Kidney epithelial cell (primary cell): ENCODE measurements at regions not wholly inside any gene's neighbourhood (a gene's known extent, or its start where the extent isn't known, plus 50 kb on each side); places are given as distances from the start of the nearest gene placed in this dataset.
"Not testable (repeated sequence)": the region's sequence is repeated elsewhere in the genome, so short reads cannot be mapped to it uniquely, and the experiment has no call there.

Experiments
- DNase-seq: peaks from one replicate; pipeline ENCODE4 v3.0.0-alpha.2; 2010; ENCODE audit warnings: low read depth
- H3K27me3 ChIP-seq: 2 replicates; pipeline ENCODE4 v1.6.0; 2011; ENCODE audit warnings: low read length; ENCODE audit not compliant: control insufficient read depth, insufficient read depth
- H3K36me3 ChIP-seq: 2 replicates; pipeline ENCODE4 v1.5.1; 2011; ENCODE audit warnings: low read length; ENCODE audit not compliant: control insufficient read depth, insufficient read depth
- H3K4me3 ChIP-seq: 2 replicates; pipeline ENCODE4 v1.5.1; 2011; ENCODE audit warnings: low read depth, mild to moderate bottlenecking, control low read depth, low read length
- CTCF ChIP-seq: IDR thresholded peaks from 2 replicates; pipeline ENCODE4 v1.5.1; 2011; ENCODE audit warnings: mild to moderate bottlenecking, moderate library complexity, low read length, control low read depth, inconsistent platforms; ENCODE audit not compliant: insufficient read depth, poor library complexity, severe bottlenecking

- TF ChIP-seq CTCF: no peak
- no peak for DNase-seq
- no peak overlapping the region for H3K4me3 ChIP-seq
- H3K36me3 ChIP-seq: no peaks in the 10 kb centered on the region
- H3K27me3 ChIP-seq: no peaks in the 10 kb centered on the region
Observed at GRCh38 chr2:126982935-126983334, 84.2 kb downstream of the TEX51 start.

- Histone ChIP-seq H3K36me3 (no peaks in the 10 kb centered on the region), H3K4me3 (no peak overlapping the region), H3K27me3 (peaks cover 2% of the 10 kb centered on the region)
- no peak for TF ChIP-seq CTCF
- DNase-seq: no peak
Observed at GRCh38 chr2:126986631-126987187, 88.0 kb downstream of the TEX51 start.

GRCh38 chr2:126988482-126988881 is 89.8 kb downstream of the TEX51 start:
- H3K36me3 ChIP-seq: no peaks in the 10 kb centered on the region
- no peak for TF ChIP-seq CTCF
- no peak overlapping the region for H3K4me3 ChIP-seq
- no peak for DNase-seq
- H3K27me3 ChIP-seq: peaks cover 2% of the 10 kb centered on the region

- H3K4me3 ChIP-seq, H3K36me3 ChIP-seq, DNase-seq, H3K27me3 ChIP-seq: not testable (repeated sequence)
Observed at GRCh38 chr2:126989064-126989463, 90.4 kb downstream of the TEX51 start.

GRCh38 chr2:126990200-126990599 is 91.5 kb downstream of the TEX51 start:
- TF ChIP-seq CTCF: no peak
- no peaks in the 10 kb centered on the region for H3K36me3 ChIP-seq

GRCh38 chr2:126990605-126991532 is 92.2 kb downstream of the TEX51 start:
- no peak overlapping the region for H3K4me3 ChIP-seq
- DNase-seq: no peak
- peaks cover 2% of the 10 kb centered on the region for H3K27me3 ChIP-seq
- no peaks in the 10 kb centered on the region for H3K36me3 ChIP-seq
- no peak for TF ChIP-seq CTCF

More at GRCh38 chr2:126990200-126990599, 91.5 kb downstream of the TEX51 start:
- no peak overlapping the region for H3K4me3 ChIP-seq
- DNase-seq: no peak
- H3K27me3 ChIP-seq: peaks cover 2% of the 10 kb centered on the region
